PC-3 (cell line): ENCODE measurements at regions not wholly inside any gene's neighbourhood (a gene's known extent, or its start where the extent isn't known, plus 50 kb on each side); places are given as distances from the start of the nearest gene placed in this dataset.

ENCODE experiments used
- CTCF ChIP-seq: fragments of 300-600 bp; sonication (generic); conservative IDR thresholded peaks from 2 replicates; pipeline ENCODE4 v1.5.1; 2017; ENCODE audit warnings: antibody characterized with exemption, low read depth, mild to moderate bottlenecking, low read length
- EZH2 ChIP-seq: fragments of 300-600 bp; sonication (generic); IDR thresholded peaks from one replicate; pipeline ENCODE4 v1.6.1; 2017; ENCODE audit warnings: antibody characterized with exemption, mild to moderate bottlenecking, low read length; ENCODE audit not compliant: unreplicated experiment
- EZH2phosphoT487 ChIP-seq: fragments of 300-600 bp; sonication (generic); IDR thresholded peaks from 2 replicates; pipeline ENCODE4 v1.6.1; 2018; ENCODE audit warnings: mild to moderate bottlenecking, antibody characterized with exemption, low read length, borderline replicate concordance

DNA sequence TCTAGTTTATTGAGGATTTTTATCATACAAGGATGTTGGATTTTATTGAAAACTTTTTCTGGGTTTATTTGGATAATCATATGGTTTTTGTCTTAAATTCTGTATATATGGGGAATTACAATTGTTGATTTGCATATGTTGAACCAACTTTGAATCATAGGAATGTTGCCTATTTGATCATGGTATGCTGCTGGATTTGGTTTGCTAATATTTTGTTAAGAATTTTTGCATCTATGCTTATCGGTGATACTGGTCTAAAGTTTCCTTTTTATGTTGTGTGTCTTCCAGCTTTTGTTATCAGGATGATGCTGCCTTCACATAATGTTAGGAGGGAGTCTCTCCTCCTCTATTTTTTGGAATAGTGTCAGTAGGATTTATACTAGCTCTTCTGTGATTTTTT lies 745.0 kb downstream of the PRELID2 start:
- TF ChIP-seq CTCF (no peak), EZH2phosphoT487 (no peak), EZH2 (no peak)
